Psoas muscle (tissue), 7 donors: ENCODE measurements at regions not wholly inside any gene's neighbourhood (a gene's known extent, or its start where the extent isn't known, plus 50 kb on each side); places are given as distances from the start of the nearest gene placed in this dataset.

Experiments
- ATAC-seq, 4 donors: fragments of 200-7000 bp; cut with Tn5 transposase; one replicate each; pipeline ENCODE4 v1.9.1; 2020; ENCODE audit warnings: moderate library complexity in 3 of 4, mild to moderate bottlenecking in 2 of 4
- DNase-seq, 2 donors: peaks; one replicate each; pipeline ENCODE4 v3.0.0-alpha.2; 2020
- H3K27ac ChIP-seq: fragments of 200-600 bp; one replicate; pipeline ENCODE4 v1.8.0; 2022
- H3K27me3 ChIP-seq, 3 donors: fragments of 200-600 bp in 1 of 3; one replicate each; pipeline versions ENCODE4 v1.6.1 to v1.8.0; 2013 to 2022; ENCODE audit warnings: low read length in 2 of 3, mild to moderate bottlenecking in 2 of 3, moderate library complexity in 1 of 3; ENCODE audit not compliant: insufficient read depth in 3 of 3
- H3K36me3 ChIP-seq, 2 donors: fragments of 200-600 bp in 1 of 2; one replicate each; pipeline versions ENCODE4 v1.6.1 to v1.8.0; 2013 to 2022; ENCODE audit warnings: low read depth in 1 of 2, mild to moderate bottlenecking in 1 of 2, moderate library complexity in 1 of 2; ENCODE audit not compliant: insufficient read depth in 1 of 2
- H3K4me1 ChIP-seq: fragments of 200-600 bp; one replicate; pipeline ENCODE4 v1.8.0; 2022
- H3K4me3 ChIP-seq: fragments of 200-600 bp; one replicate; pipeline ENCODE4 v1.8.0; 2022; ENCODE audit warnings: mild to moderate bottlenecking
- H3K9me3 ChIP-seq: fragments of 200-600 bp; one replicate; pipeline ENCODE4 v1.8.0; 2022
- CTCF ChIP-seq: fragments of 200-600 bp; IDR thresholded peaks from one replicate; pipeline ENCODE4 v1.8.0; 2022; ENCODE audit warnings: antibody characterized with exemption
- WGBS, 3 donors: extraction: QIAGEN DNeasy Blood & Tissue Kit; methylation state at CpG; one replicate each; pipeline versions ENCODE4 v1.1.6 to v1.1.7; 2013; 5-methylcytosine and 5-hydroxymethylcytosine counted together
- intact Hi-C, 2 donors: fragments of 100-400 bp; cut with DNase I; formaldehyde crosslinking; loops; one replicate each; pipeline versions ENCODE4 v1.11.0 to v1.14.2; 2022
- donor health status: healthy with polysubstance abuse.
- donor health status: DM: no; HTN: no; CAD: no; lungs with moderate emphysema.
- donor health status: Bipolar disorder and iron deficiency.
- donor health status: healthy.
- donor health status: DM: yes; HTN: yes; CAD: no.
- donor health status: DM: no; HTN: no; CAD: no.
- donor health status: DM: yes; HTN: yes; CAD: no.

GRCh38 chr22:22834204-22834603 lies 53.4 kb upstream of the IGLL5 start:
- Histone ChIP-seq H3K4me1 (no peaks in the 10 kb centered on the region), H3K27me3 (peaks cover 2 to 24% (median 5%) of the 10 kb centered on the region in 3 donors), H3K4me3 (no peak overlapping the region), H3K36me3 (no peaks in the 10 kb centered on the region), H3K9me3 (peaks cover 8% of the 10 kb centered on the region), H3K27ac (no peak overlapping the region)
- ATAC-seq (no peak), DNase-seq (no peak)
- 52 to 74% (median 59%) methylated on average over 3 of the region's 3 CpGs for WGBS, 3 donors
- intact Hi-C loops = no loop called here
- TF ChIP-seq CTCF = no peak

- ATAC-seq (no peak), DNase-seq (no peak)
- Histone ChIP-seq H3K36me3 (no peaks in the 10 kb centered on the region), H3K27ac (no peak overlapping the region), H3K4me3 (no peak overlapping the region), H3K27me3 (peaks cover 2 to 24% (median 5%) of the 10 kb centered on the region in 3 donors), H3K4me1 (no peaks in the 10 kb centered on the region), H3K9me3 (peaks cover 8% of the 10 kb centered on the region)
- TF ChIP-seq CTCF = no peak
- 65 to 70% (median 68%) methylated on average over 6 of the region's 6 CpGs for WGBS, 3 donors
- intact Hi-C loops = no loop called here
Measured at GRCh38 chr22:22834783-22835182, 52.8 kb upstream of the IGLL5 start.

GRCh38 chr22:22835242-22835641 lies 52.4 kb upstream of the IGLL5 start:
- intact Hi-C loops = no loop called here
- Histone ChIP-seq H3K27me3 (peaks cover 2 to 24% (median 5%) of the 10 kb centered on the region in 3 donors), H3K4me1 (no peaks in the 10 kb centered on the region), H3K4me3 (no peak overlapping the region), H3K36me3 (no peaks in the 10 kb centered on the region), H3K9me3 (peaks cover 8% of the 10 kb centered on the region), H3K27ac (no peak overlapping the region)
- ATAC-seq (no peak), DNase-seq (no peak)
- WGBS, 3 donors = 69 to 77% (median 76%) methylated on average over 4 of the region's 4 CpGs
- TF ChIP-seq CTCF = no peak

GRCh38 chr22:22835771-22836291 lies 51.8 kb upstream of the IGLL5 start:
- H3K4me3 ChIP-seq = no peak overlapping the region
- ATAC-seq (no peak), DNase-seq (no peak)
- H3K27ac ChIP-seq = no peak overlapping the region
- H3K4me1 ChIP-seq = no peaks in the 10 kb centered on the region
- no peak for TF ChIP-seq CTCF
- no peaks in the 10 kb centered on the region for H3K36me3 ChIP-seq
- intact Hi-C loops = no loop called here
- peaks cover 6% of the 10 kb centered on the region for H3K9me3 ChIP-seq
- 68 to 74% (median 71%) methylated on average over 3 of the region's 3 CpGs for WGBS, 3 donors
- H3K27me3 ChIP-seq = peaks cover 2 to 24% (median 3%) of the 10 kb centered on the region in 3 donors

GRCh38 chr22:22836635-22837034 lies 51.0 kb upstream of the IGLL5 start:
- TF ChIP-seq CTCF = no peak
- H3K27ac ChIP-seq = no peak overlapping the region
- H3K4me1 ChIP-seq = no peaks in the 10 kb centered on the region
- 70 to 81% (median 71%) methylated on average over 6 of the region's 6 CpGs for whole genome bisulfite sequencing, 3 donors
- peaks cover 2 to 24% (median 3%) of the 10 kb centered on the region in 3 donors for H3K27me3 ChIP-seq
- DNase-seq (no peak), ATAC-seq (no peak)
- no peak overlapping the region for H3K4me3 ChIP-seq
- intact Hi-C loops = no loop called here
- no peaks in the 10 kb centered on the region for H3K36me3 ChIP-seq
- peaks cover 3% of the 10 kb centered on the region for H3K9me3 ChIP-seq
